NCI-H1694 treated with DMSO at 0.1 percent for 48 hours (cell line): ENCODE measurements at regions not wholly inside any gene's neighbourhood (a gene's known extent, or its start where the extent isn't known, plus 50 kb on each side); places are given as distances from the start of the nearest gene placed in this dataset.
"Not testable (repeated sequence)": the region's sequence is repeated elsewhere in the genome, so short reads cannot be mapped to it uniquely, and the experiment has no call there.

Experiments
- DNase-seq: peaks from one replicate; lab custom pipeline; 2025; lab: John Stamatoyannopoulos, UW

DNA sequence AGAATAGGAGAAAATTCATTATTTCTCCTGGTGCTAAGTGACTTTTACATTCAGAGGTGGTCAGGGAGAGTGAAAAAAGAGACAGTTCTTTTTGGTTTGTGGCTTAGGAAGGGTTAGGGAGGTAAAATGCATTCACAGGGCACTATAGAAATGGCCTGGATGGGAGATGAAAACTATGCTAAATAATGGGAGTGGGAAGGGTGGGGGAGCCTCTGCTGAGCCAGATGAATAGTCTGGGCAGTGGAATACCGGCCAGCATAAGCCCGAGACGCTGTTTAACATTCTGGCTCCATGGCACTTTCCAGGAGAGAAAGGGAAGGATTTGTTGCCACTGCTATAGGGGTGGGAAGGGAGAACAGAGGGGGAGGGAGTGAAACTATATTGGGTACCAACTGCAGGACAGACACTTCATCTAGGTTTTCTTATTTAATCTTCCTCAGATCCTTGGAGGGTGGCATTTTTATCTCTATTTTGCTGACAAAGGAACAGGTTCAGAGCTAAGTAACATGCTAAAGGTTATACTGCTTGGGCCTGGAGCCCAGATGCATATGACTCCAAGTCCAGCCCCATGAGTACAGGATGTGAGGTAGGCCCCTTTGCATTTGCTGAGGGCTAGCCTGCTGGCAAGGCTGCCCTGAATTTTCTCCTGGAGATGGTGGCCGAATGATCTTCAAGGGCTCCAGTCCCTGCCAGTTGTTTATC, 372.4 kb downstream of the CCSER2 start:
- no peak for DNase-seq

DNA sequence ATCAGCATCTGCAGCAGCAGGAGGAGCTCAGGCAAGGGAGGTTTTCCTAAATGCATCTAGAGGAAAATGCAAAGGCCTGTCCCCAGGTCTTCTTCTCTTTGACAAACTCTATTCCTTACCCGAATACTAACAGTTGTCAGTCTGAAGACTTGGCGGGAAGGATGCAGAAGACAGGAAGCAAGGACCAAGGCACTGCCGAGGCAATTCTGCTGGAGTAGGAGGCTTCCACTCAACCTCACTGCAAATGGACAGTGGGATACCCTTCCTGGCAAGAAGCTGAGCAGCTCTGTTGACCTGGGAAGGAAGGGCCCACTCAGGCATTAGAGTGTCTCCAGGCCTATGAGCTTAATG, 373.0 kb downstream of the CCSER2 start:
- DNase-seq, result no peak

- no peak for DNase-seq
Observed at GRCh38 chr10:84704101-84704500, 375.7 kb downstream of the CCSER2 start.

DNA sequence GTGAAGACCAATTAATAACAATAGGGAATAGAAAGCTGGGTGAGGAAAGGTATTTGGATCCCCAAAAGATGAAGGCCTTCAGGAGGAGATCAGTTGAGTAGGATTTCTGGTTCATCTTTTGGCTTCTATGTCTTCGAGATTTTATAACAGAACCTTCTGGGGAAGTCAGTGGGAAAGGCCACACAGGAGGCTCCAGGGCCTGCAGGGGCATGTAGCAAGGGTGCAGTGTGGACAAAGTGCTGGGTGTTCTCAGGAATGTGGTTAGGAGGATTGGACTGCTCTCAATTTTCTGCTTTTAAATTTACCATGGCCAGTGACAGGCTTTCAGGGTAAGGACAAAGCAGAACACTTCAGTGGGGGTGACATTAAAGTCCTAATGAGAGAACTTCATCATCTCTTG, 378.0 kb downstream of the CCSER2 start:
- DNase-seq, result no peak

- DNase-seq, result no peak
Observed at GRCh38 chr10:84706875-84707274, 378.5 kb downstream of the CCSER2 start.

GRCh38 chr10:84715911-84716310, 387.5 kb downstream of the CCSER2 start:
- peak; percentile 11 for DNase-seq

DNA sequence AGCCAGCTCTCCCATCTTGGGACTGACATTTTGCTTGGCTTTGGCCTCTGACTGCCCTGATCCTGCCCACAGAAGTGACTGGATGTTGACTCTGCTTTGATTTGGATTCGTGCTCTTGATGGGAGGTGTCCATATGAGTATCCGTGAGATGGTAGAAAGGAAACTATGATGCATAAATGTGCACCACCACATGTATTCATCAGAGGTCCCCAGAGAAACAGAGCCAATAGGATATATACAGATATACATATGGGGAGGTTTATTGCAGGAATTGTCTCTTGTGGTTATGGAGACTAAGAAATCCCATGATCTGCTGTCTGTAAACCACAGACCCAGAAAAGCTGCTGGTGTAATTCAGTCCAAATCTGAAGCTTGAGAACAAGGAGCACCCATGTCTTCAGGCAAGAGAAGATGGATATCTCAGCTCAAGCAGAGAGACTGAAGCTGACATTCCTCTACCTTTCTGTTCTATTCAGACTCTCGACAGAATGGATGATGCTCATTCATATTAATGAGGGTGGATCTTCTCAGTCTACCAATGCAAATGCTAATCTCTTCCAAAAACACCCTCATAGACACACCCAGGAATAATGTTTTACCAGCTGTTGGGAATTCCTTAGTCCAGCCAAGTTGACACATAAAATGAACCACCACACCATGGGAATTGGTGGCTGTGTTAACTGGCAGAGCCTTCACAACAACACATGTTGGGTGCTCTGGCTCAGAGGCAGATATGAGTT, 390.7 kb downstream of the CCSER2 start:
- no peak for DNase-seq

DNA sequence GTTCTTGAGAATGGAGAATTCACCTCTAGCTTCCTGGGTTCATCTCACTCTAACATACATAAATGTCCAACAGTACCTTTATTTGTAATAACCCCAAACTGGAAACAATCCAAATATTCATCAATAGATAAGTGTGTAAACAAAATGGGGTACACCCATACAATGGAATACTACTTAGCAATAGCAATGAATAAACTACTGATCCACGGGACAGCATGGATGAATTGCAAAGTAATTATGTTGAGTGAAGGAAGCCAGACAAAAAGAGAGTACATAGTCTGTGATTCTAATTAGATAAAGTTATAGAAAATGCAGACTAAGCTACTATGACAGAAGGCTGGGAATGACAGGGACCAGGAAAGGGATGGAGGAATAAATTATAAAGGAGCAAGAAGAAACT, 391.3 kb downstream of the CCSER2 start:
- DNase-seq, result no peak

DNA sequence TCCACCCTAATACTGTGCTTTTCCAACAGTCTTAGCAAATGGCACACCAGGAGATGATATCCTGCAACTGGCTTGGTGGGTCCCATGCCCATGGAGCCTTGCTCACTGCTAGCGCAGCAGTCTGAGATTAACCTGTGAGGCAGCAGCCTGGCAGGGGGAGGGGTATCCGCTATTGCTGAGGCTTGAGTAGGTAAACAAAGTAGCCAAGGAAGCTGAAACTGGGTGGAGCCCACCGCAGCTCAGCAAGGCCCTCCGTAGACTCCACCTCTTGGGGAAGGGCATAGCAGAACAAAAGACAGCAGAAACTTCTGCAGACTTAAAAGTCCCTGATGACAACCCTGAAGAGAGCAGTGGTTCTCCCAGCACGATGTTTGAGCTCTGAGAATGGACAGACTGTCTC, 399.0 kb downstream of the CCSER2 start:
- no peak for DNase-seq

DNA sequence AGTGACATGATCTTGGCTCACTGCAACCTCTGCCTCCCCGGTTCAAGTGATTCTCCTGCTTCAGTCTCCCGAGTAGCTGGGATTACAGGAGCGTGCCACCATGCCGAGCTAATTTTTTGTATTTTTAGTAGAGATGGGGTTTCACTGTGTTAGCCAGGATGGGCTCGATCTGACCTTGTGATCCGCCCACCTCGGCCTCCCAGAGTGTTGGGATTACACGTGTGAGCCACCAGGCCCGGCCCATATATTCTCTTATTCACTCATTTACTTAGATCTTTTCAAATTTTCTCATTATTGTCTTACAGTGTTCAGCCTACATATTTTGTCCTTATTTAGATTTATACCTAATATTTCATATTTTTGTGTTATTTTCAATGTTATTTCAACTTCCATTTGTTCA, 410.7 kb downstream of the CCSER2 start:
- not testable (repeated sequence) for DNase-seq

DNA sequence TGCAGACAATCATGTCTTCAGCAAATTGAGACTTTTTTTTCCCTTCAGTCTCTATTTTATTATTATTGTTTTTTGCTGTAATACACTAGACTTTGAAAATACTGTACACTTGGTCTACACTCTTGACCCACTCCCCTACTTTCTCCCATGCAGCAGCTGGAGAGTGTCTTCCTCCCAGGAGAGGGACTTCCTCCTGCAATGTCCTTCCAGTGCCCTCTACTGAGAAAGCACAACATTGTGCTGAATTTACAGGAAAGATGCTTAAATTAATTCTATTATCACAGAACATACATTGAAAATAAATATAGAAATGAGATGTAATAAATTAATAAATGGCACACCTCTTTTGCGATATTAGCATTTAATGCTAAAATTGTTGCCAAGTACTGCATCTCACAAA, 411.3 kb downstream of the CCSER2 start:
- no peak for DNase-seq

DNA sequence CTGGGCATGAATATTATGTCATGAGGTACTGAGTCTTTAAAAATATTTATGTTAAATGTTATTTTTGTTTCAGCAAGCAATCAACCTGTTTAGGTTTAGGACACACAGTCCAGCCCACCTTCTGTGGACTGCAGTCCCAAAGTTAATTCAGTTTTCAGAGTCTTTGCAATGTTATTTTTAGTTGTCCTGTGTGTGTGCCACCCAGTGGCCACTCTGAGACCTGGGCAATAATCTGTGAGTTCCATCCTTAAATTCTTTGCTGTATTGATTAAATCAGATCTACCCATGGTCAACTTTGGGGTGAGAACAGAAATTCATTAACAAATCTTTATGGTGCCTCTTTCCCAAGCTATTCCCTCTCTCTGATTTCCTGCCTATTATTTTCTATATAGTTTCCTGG, 415.1 kb downstream of the CCSER2 start:
- DNase-seq, result no peak

GRCh38 chr10:84755311-84755710, 426.9 kb downstream of the CCSER2 start:
- DNase-seq, result no peak

- DNase-seq, result not testable (repeated sequence)
Observed at GRCh38 chr10:84756653-84757052, 428.3 kb downstream of the CCSER2 start.

DNA sequence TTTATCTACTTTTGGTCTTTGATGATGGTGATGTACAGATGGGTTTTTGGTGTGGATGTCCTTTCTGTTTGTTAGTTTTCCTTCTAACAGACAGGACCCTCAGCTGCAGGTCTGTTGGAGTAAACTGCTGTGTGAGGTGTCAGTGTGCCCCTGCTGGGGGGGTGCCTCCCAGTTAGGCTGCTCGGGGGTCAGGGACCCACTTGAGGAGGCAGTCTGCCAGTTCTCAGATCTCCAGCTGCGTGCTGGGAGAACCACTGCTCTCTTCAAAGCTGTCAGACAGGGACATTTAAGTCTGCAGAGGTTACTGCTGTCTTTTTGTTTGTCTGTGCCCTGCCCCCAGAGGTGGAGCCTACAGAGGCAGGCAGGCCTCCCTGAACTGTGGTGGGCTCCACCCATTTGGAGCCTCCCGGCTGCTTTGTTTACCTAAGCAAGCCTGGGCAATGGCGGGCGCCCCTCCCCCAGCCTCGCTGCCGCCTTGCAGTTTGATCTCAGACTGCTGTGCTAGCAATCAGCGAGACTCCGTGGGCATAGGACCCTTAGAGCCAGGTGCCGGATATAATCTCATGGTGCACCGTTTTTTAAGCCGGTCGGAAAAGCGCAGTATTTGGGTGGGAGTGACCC, 433.7 kb downstream of the CCSER2 start:
- not testable (repeated sequence) for DNase-seq

GRCh38 chr10:84762754-84763394, 434.5 kb downstream of the CCSER2 start:
- no peak for DNase-seq

- DNase-seq, result no peak
Observed at GRCh38 chr10:84763965-84764364, 435.6 kb downstream of the CCSER2 start.

GRCh38 chr10:84765086-84765485, 436.7 kb downstream of the CCSER2 start:
- no peak for DNase-seq

DNA sequence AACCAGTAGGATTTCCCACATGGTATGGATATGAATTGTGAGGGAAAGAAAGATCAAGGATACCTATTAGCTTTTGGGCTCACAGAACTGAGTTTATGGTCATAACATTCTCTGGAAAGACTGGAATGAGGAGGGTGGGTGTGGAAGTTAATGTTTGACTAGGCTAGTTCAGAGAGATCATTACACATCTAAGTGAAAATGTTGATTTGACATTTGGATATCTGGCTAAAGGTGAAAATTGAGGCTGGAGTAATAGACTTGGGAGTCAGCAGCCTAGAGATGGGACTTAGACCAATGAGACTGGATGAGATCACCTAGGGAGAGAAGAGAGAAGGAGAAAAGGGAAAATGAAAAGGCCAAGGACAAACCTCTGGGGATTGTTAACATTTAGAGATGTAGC, 437.3 kb downstream of the CCSER2 start:
- DNase-seq, result no peak

GRCh38 chr10:84766923-84767322, 438.5 kb downstream of the CCSER2 start:
- DNase-seq, result no peak

GRCh38 chr10:84768132-84768531, 439.7 kb downstream of the CCSER2 start:
- no peak for DNase-seq

GRCh38 chr10:84770824-84771223, 442.4 kb downstream of the CCSER2 start:
- DNase-seq, result no peak

GRCh38 chr10:84783386-84783785, 455.0 kb downstream of the CCSER2 start:
- peak; percentile 52 for DNase-seq
